AG04449 (cell line): ENCODE measurements at regions not wholly inside any gene's neighbourhood (a gene's known extent, or its start where the extent isn't known, plus 50 kb on each side); places are given as distances from the start of the nearest gene placed in this dataset.
"Not testable (repeated sequence)": the region's sequence is repeated elsewhere in the genome, so short reads cannot be mapped to it uniquely, and the experiment has no call there.

ENCODE experiments used
- CTCF ChIA-PET: fragments of 350-600 bp; formaldehyde crosslinking; extraction: SDS; loops from one replicate; lab custom pipeline; 2021; ENCODE audit warnings: antibody characterized with exemption; lab: Yijun Ruan, JAX
- POLR2A ChIA-PET: fragments of 400-600, 350-600 bp; formaldehyde crosslinking; extraction: SDS; loops from one replicate; lab custom pipeline; 2020; ENCODE audit warnings: antibody characterized with exemption, inconsistent platforms; lab: Yijun Ruan, JAX
- DNase-seq: peaks from one replicate; pipeline ENCODE4 v3.0.0-alpha.2; 2010; ENCODE audit warnings: low read depth, low spot score
- H3K4me3 ChIP-seq: 2 replicates; pipeline ENCODE4 v1.5.1; 2011; ENCODE audit warnings: low read depth, mild to moderate bottlenecking, control low read depth, low read length
- TF ChIP-seq, protein P1 (sequence below): IDR thresholded peaks from one replicate; pipeline ENCODE4 v1.5.1; 2011; ENCODE audit warnings: mild to moderate bottlenecking, moderate library complexity, low read length, control low read depth, inconsistent platforms; ENCODE audit not compliant: insufficient read depth; ENCODE audit errors: missing control alignments

DNA sequence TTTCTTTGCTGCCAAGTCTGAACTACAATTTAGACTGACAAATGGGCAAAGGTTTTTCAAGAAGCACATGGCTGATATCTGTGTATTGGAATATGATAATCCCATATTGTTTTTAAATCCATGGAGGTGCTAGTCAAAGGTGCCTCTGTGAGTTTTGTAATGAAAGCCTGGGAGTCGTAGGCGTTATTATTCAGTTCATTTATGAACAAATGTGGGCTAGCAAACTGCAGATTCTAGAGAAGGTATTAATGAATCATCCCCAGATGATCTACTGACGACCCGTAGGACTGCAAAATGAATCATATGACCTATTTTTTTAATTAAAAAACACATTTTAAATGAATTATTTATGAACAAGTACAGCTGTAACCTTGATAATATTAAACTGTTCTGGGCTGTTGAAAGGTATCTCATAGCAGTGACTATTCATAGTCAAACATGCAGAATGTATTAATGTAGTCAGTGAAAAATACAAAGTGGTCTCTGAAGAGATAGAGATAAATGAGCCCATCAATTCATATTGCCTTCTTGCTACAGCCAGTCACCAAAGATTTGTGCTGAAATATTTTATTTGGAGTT is 1317.8 kb upstream of the MAP3K7 start:
- ChIA-PET POLR2A (no interaction called here), CTCF (no interaction called here)
- TF ChIP-seq, protein P1, sequence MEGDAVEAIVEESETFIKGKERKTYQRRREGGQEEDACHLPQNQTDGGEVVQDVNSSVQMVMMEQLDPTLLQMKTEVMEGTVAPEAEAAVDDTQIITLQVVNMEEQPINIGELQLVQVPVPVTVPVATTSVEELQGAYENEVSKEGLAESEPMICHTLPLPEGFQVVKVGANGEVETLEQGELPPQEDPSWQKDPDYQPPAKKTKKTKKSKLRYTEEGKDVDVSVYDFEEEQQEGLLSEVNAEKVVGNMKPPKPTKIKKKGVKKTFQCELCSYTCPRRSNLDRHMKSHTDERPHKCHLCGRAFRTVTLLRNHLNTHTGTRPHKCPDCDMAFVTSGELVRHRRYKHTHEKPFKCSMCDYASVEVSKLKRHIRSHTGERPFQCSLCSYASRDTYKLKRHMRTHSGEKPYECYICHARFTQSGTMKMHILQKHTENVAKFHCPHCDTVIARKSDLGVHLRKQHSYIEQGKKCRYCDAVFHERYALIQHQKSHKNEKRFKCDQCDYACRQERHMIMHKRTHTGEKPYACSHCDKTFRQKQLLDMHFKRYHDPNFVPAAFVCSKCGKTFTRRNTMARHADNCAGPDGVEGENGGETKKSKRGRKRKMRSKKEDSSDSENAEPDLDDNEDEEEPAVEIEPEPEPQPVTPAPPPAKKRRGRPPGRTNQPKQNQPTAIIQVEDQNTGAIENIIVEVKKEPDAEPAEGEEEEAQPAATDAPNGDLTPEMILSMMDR, result no peak
- no peak overlapping the region for H3K4me3 ChIP-seq
- no peak for DNase-seq

DNA sequence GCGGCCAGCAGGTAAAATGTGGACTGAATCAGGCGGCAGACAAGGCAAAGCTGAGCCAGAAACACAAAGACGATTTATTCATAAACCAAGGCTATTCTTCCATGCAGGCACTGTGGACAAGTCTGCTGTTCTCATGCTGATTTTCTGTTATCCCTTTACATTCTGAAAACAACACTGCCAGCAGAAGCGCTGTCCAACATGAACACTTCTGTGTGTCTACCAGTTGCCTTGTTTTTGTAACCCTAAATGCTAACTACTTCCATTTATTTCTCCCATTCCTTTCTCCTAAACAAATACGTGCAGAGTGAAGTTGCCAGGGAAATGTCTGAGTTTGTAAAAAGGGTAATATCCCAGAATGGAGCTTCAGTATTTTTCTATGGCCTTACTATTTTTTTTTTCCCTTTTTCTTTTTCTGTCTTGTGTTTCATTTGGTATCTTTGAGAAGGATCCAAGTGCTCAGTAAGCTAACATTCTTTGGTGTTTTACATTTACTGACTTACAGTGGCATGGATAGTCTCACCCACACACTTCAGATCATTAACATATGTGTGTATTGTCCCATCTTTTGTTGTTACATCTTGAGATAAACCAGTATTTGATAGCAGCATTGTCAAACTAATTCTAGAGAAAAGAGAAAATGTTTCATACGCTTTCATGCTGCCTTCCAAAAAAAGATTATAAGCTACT is 1308.9 kb upstream of the MAP3K7 start:
- ChIA-PET POLR2A (no interaction called here), CTCF (no interaction called here)
- TF ChIP-seq, protein P1, result no peak
- DNase-seq, result no peak
- no peak overlapping the region for H3K4me3 ChIP-seq

DNA sequence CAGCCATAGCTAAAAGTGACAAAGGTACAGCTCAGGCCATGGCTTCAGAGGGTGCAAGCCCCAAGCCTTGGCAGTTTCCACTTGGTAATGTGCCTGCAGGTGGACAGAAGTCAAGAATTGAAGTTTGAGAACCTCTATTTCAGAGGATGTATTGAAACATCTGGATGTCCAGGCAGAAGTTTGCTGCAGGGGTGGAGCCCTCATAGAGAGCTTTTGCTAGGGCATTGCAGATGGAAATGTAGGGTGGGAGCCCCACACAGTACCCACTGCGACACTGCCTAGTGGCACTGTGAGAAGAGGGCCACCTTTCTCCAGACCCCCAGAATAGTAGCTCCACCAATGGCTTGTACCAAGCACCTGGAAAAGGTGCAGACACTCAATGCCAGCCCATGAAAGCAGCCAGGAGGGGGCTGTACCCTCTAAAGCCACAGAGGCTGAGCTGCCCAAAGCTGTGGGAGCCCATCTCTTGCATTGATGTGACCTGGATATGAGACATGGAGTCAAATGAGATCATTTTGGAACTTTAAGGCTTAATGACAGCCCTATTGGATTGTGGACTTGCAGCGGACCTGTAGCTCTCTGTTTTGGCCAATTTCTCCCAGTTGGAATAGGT is 1299.4 kb upstream of the MAP3K7 start:
- CTCF ChIA-PET, result no interaction called here
- H3K4me3 ChIP-seq, result no peak overlapping the region
- TF ChIP-seq, protein P1, result no peak
- POLR2A ChIA-PET, result no interaction called here
- no peak for DNase-seq

DNA sequence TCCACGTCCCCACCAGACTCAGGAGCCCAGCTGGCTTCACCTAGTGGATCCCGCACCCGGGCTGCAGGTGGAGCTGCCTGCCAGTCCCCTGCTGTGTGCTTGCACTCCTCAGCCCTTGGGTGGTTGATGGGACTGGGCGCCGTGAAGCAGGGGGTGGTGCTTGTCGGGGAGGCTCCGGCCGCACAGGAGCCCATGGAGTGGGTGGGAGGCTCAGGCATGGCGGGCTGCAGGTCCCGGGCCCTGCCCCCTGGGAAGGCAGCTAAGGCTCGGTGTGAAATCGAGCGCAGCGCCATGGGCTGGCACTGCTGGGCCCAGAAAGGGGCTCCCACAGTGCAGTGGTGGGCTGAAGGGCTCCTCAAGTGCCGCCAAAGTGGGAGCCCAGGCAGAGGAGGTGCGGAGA is 1294.9 kb upstream of the MAP3K7 start:
- H3K4me3 ChIP-seq, POLR2A ChIA-PET, CTCF ChIA-PET, DNase-seq: not testable (repeated sequence)

DNA sequence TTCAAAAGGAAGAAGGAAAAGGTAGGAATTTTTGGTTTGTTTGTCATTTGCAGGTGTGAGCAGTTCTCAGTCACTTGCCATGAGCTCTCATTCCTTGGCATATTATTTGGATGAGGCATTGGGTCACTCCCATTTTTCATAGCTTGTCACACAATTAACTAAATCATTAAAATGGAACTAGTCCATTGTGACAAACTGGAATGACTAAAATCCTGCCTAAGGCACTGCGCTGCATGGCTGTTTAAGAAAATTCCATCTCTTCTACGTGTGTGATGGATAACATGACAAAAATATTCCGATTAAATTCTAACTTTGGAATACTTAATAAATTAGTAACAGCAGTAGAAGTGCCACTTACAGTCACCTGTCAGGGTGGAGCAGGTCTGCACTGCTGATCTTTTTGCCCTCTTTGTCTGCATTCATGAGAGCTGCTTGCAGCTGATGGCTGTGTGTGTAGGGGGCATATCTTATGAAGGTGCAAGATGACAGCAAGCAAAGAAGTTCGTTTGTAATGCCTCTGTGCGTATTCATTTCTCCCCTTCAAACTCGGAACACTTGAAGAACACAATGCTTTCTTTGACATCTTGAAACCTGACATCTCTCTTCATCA is 1292.6 kb upstream of the MAP3K7 start:
- no peak for DNase-seq
- POLR2A ChIA-PET, result no interaction called here

DNA sequence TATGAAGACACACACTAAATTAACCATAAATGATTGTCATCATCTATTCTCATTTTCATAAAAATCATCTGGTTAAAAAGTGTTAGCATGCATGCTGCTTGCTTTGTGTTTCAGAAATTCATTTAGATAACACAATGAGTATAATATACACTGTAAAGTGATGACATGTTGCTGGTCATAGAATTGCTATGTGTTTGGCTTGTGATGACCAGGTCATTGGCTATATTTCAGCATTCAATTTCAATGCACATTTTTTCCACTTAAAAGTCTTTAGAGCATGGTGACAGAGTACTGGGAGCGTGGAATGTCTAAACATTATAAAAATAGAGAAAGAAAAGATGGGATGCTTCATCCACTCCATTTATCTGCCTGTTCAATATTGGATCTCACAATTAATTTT is 1291.1 kb upstream of the MAP3K7 start:
- no peak for DNase-seq
- H3K4me3 ChIP-seq, result no peak overlapping the region
- ChIA-PET POLR2A (no interaction called here), CTCF (no interaction called here)
- TF ChIP-seq, protein P1, result no peak

More for the DNA sequence above, 1292.6 kb upstream of the MAP3K7 start:
- CTCF ChIA-PET, result no interaction called here
- TF ChIP-seq, protein P1, result no peak
- H3K4me3 ChIP-seq, result no peak overlapping the region
